ENCODE measurements at regions not wholly inside any gene's neighbourhood (a gene's known extent, or its start where the extent isn't known, plus 50 kb on each side); places are given as distances from the start of the nearest gene placed in this dataset.
"Not testable (repeated sequence)": the region's sequence is repeated elsewhere in the genome, so short reads cannot be mapped to it uniquely, and the experiment has no call there.

GRCh38 chr12:27133022-27133590 lies 50.7 kb upstream of the C12orf71 start:
- no peak for DNase-seq

GRCh38 chr12:27140478-27140969 lies 58.1 kb upstream of the C12orf71 start:
- no peak for DNase-seq

GRCh38 chr12:27142101-27142721 lies 59.8 kb upstream of the C12orf71 start:
- peak; percentile 59 for DNase-seq

- DNase-seq = no peak
These were observed 61.1 kb upstream of the C12orf71 start for GRCh38 chr12:27143256-27144069.

GRCh38 chr12:27145725-27146124 lies 63.3 kb upstream of the C12orf71 start:
- not testable (repeated sequence) for DNase-seq

- no peak for DNase-seq
These were observed 66.0 kb upstream of the C12orf71 start for GRCh38 chr12:27148373-27148772.

- DNase-seq = no peak
These were observed 66.4 kb upstream of the C12orf71 start for GRCh38 chr12:27148791-27149190.

- no peak for DNase-seq
These were observed 69.1 kb upstream of the C12orf71 start for GRCh38 chr12:27151479-27151878.

GRCh38 chr12:27158297-27158696 lies 75.9 kb upstream of the C12orf71 start:
- DNase-seq = no peak

- DNase-seq = no peak
These were observed 79.3 kb upstream of the C12orf71 start for GRCh38 chr12:27161458-27162228.

- DNase-seq = no peak
These were observed 79.8 kb upstream of the C12orf71 start for GRCh38 chr12:27162229-27162537.

- DNase-seq = no peak
These were observed 80.8 kb upstream of the C12orf71 start for GRCh38 chr12:27163048-27163715.

GRCh38 chr12:27163894-27164293 lies 80.2 kb upstream of the STK38L start:
- no peak for DNase-seq

GRCh38 chr12:27164330-27165040 lies 79.6 kb upstream of the STK38L start:
- no peak for DNase-seq

- DNase-seq = not testable (repeated sequence)
These were observed 78.1 kb upstream of the STK38L start for GRCh38 chr12:27165958-27166357.

- DNase-seq = not testable (repeated sequence)
These were observed 72.6 kb upstream of the STK38L start for GRCh38 chr12:27171494-27171893.

GRCh38 chr12:27176765-27177164 lies 67.3 kb upstream of the STK38L start:
- DNase-seq = no peak

GRCh38 chr12:27177706-27178105 lies 66.4 kb upstream of the STK38L start:
- DNase-seq = no peak

- no peak for DNase-seq
These were observed 65.8 kb upstream of the STK38L start for GRCh38 chr12:27178255-27178654.

- DNase-seq = no peak
These were observed 65.2 kb upstream of the STK38L start for GRCh38 chr12:27178723-27179399.

- DNase-seq = no peak
These were observed 64.5 kb upstream of the STK38L start for GRCh38 chr12:27179400-27180214.
